Fibroblast of the aortic adventitia (primary cell): ENCODE measurements at regions not wholly inside any gene's neighbourhood (a gene's known extent, or its start where the extent isn't known, plus 50 kb on each side); places are given as distances from the start of the nearest gene placed in this dataset.

Experiments used
- DNase-seq: peaks from one replicate; pipeline ENCODE4 v3.0.0-alpha.2; 2010; ENCODE audit warnings: low read depth
- H3K4me3 ChIP-seq: 2 replicates; pipeline ENCODE4 v1.5.1; 2011; ENCODE audit warnings: low read depth, mild to moderate bottlenecking, control low read depth, low read length, moderate library complexity
- TF ChIP-seq, protein P1 (sequence below): IDR thresholded peaks from 2 replicates; pipeline ENCODE4 v1.5.1; 2011; ENCODE audit warnings: mild to moderate bottlenecking, low read length, control low read depth, inconsistent platforms; ENCODE audit not compliant: insufficient read depth

GRCh38 chr1:14106679-14107313 lies 406.8 kb downstream of the PRDM2 start:
- TF ChIP-seq, protein P1, sequence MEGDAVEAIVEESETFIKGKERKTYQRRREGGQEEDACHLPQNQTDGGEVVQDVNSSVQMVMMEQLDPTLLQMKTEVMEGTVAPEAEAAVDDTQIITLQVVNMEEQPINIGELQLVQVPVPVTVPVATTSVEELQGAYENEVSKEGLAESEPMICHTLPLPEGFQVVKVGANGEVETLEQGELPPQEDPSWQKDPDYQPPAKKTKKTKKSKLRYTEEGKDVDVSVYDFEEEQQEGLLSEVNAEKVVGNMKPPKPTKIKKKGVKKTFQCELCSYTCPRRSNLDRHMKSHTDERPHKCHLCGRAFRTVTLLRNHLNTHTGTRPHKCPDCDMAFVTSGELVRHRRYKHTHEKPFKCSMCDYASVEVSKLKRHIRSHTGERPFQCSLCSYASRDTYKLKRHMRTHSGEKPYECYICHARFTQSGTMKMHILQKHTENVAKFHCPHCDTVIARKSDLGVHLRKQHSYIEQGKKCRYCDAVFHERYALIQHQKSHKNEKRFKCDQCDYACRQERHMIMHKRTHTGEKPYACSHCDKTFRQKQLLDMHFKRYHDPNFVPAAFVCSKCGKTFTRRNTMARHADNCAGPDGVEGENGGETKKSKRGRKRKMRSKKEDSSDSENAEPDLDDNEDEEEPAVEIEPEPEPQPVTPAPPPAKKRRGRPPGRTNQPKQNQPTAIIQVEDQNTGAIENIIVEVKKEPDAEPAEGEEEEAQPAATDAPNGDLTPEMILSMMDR, result no peak
- DNase-seq, result no peak
- H3K4me3 ChIP-seq, result no peak overlapping the region

DNA sequence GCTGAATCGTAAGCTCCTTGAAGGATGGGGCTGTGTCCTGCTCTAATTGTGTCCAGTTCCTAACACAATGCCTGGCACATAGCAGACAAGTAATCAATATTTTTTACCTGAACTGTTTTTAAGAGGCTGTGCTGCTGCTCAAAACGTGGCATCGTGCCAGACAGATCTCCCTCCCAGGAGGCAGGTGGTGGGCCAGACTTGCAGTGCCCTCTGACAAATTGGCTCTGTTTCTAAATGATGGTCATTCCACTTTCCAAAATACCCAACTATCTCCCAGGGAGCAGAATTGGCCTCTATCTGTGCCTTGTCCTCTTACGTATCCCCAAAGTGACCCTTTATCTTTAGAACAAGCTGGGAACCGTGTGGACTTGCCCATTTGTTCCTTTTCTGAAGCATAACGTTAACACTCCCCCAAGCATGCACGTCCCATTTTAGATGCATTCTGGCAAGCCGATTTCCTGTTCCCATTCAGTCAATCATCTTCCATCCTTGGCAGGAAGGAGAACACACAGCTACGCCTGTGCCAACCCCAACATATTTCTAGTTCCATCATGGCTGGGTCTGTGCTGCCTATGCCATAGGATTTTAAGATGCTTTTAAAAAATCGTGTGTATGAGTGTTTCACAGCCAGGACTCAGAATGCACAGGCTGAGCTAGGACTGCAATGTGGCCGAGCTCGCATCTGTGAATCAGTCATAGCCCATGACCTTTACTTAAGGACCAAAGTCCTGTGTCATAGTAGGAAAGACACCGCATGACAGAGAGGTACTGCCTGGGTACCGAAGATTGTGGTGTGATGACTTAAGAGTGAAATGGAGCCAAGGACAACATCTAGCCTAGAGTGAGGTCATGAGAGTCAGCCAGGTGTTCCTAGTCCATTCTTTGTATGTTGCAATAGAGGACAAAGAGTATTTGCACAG lies 408.6 kb downstream of the PRDM2 start:
- DNase-seq, result no peak
- no peak overlapping the region for H3K4me3 ChIP-seq
- TF ChIP-seq, protein P1, result no peak

GRCh38 chr1:14109276-14109635 lies 409.3 kb downstream of the PRDM2 start:
- TF ChIP-seq, protein P1, result no peak
- DNase-seq, result no peak
- H3K4me3 ChIP-seq, result no peak overlapping the region

GRCh38 chr1:14110040-14110439 lies 410.1 kb downstream of the PRDM2 start:
- no peak for DNase-seq

GRCh38 chr1:14111121-14111520 lies 411.1 kb downstream of the PRDM2 start:
- H3K4me3 ChIP-seq, result no peak overlapping the region
- TF ChIP-seq, protein P1, result no peak
- DNase-seq, result no peak

More at GRCh38 chr1:14110040-14110439, 410.1 kb downstream of the PRDM2 start:
- TF ChIP-seq, protein P1, result no peak
- H3K4me3 ChIP-seq, result no peak overlapping the region

- H3K4me3 ChIP-seq, result no peak overlapping the region
- TF ChIP-seq, protein P1, result no peak
- DNase-seq, result no peak
Measured at GRCh38 chr1:14112613-14113012, 412.6 kb downstream of the PRDM2 start.
